Small intestine (tissue), 7 donors: ENCODE measurements at regions not wholly inside any gene's neighbourhood (a gene's known extent, or its start where the extent isn't known, plus 50 kb on each side); places are given as distances from the start of the nearest gene placed in this dataset.
"Not testable (repeated sequence)": the region's sequence is repeated elsewhere in the genome, so short reads cannot be mapped to it uniquely, and the experiment has no call there.

Source experiments
- DNase-seq, 2 donors: peaks; one replicate each; pipeline versions ENCODE4 v3.0.0 to v3.0.0-alpha.2; 2013
- FAIRE-seq: peaks from 2 replicates; lab custom pipeline; 2012; peaks lifted over from hg19 to GRCh38; lab: Jason Lieb, UNC
- H3K27ac ChIP-seq, 3 donors: one replicate each; pipeline ENCODE4 v1.5.1; 2013; ENCODE audit warnings: low read length in 2 of 3, mild to moderate bottlenecking in 2 of 3, control low read depth in 1 of 3, inconsistent platforms in 1 of 3, low read depth in 1 of 3, moderate library complexity in 1 of 3
- H3K27me3 ChIP-seq, 3 donors: one replicate each; pipeline ENCODE4 v1.6.1; 2013; ENCODE audit warnings: low read length in 3 of 3, inconsistent platforms in 1 of 3; ENCODE audit not compliant: control insufficient read depth in 3 of 3, insufficient read depth in 3 of 3
- H3K36me3 ChIP-seq, 3 donors: one replicate each; pipeline ENCODE4 v1.6.1; 2013; ENCODE audit warnings: low read length in 3 of 3, inconsistent platforms in 1 of 3, low read depth in 1 of 3, mild to moderate bottlenecking in 1 of 3, moderate library complexity in 1 of 3; ENCODE audit not compliant: control insufficient read depth in 3 of 3, insufficient read depth in 2 of 3
- H3K4me1 ChIP-seq, 3 donors: one replicate each; pipeline ENCODE4 v1.6.1; 2013; ENCODE audit warnings: low read length in 2 of 3, inconsistent platforms in 1 of 3, low read depth in 1 of 3, mild to moderate bottlenecking in 1 of 3, moderate library complexity in 1 of 3; ENCODE audit not compliant: control insufficient read depth in 3 of 3, insufficient read depth in 2 of 3
- H3K4me3 ChIP-seq, 3 donors: one replicate each; pipeline ENCODE4 v1.5.1; 2013; ENCODE audit warnings: low read length in 3 of 3, control low read depth in 1 of 3, inconsistent platforms in 1 of 3, low read depth in 1 of 3, mild to moderate bottlenecking in 1 of 3, moderate library complexity in 1 of 3
- H3K9me3 ChIP-seq, 2 donors: one replicate each; pipeline ENCODE4 v1.6.1; 2013; ENCODE audit warnings: low read depth in 1 of 2, low read length in 1 of 2; ENCODE audit not compliant: control insufficient read depth in 2 of 2, insufficient read depth in 1 of 2
- WGBS, 3 donors: extraction: QIAGEN DNeasy Blood & Tissue Kit; methylation state at CpG; one replicate each; pipeline ENCODE4 v1.1.7; 2013; 5-methylcytosine and 5-hydroxymethylcytosine counted together
- donor health status: healthy with polysubstance abuse.
- donor health status: control.
- donor health status: control.
- donor health status: Bipolar disorder and iron deficiency.
- donor health status: healthy.

DNA sequence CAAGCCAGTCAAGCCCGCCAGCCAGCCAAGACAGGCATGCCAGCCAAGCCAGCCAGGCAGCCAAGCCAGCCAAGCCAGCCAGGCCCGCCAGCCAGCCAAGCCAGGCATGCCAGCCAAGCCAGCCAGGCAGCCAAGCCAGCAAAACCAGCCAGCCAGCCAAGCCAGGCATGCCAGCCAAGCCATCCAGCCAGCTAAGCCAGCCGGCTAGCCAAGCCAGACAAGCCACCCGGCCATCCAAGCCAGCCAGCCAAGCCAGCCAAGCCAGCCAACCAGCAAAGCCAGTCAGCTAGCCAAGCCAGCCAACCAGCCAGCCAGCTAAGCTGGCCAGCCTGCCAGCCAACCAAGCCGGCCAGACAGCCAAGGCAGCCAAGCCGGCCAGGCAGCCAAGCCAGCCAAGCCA, 330.7 kb upstream of the PLGLB2 start:
- DNase-seq, H3K36me3 ChIP-seq, H3K9me3 ChIP-seq, H3K27me3 ChIP-seq, H3K4me1 ChIP-seq, H3K27ac ChIP-seq, FAIRE-seq, H3K4me3 ChIP-seq: not testable (repeated sequence)
- WGBS, 3 donors, result 84 to 88% (median 86%) methylated on average over 2 to 4 of the region's 6 CpGs

DNA sequence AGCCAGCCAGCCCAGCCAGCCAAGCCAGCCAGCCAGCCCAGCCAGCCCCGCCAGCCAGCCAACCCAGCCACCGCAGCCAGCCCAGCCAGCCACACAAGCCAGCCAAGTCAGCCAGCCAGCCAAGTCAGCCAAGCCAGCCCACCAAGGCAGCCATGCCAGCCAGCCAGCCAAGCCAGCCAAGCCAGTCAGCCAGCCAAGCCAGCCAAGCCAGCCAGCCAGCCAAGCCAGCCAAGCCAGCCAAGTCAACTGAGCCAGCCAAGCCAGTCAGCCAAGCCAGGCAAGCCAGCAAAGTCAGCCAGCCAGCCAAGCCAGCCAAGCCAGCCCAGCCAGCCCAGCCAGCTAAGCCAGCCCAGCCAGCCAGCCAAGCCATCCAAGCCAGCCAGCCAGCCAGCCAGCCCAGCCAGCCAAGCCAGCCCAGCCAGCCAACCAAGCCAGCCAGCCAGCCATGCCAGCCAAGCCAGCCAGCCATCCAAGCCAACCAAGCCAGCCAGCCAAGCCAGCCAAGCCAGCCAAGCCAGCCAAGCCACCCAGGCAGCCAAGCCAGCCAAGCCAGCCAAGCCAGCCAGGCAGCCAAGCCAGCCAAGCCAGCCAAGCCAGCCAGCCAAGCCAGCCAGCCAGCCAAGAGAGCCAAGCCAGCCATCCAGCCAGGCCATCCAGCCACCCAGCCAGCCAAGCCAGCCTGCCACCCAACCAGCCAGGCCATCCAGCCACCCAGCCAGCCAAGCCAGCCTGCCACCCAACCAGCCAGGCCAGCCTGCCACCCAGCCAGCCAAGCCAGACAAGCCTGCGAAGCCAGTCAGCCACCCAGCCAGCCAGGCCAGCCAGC, 329.9 kb upstream of the PLGLB2 start:
- not testable (repeated sequence) for H3K27me3 ChIP-seq, H3K27ac ChIP-seq, H3K4me1 ChIP-seq, H3K9me3 ChIP-seq, DNase-seq, H3K4me3 ChIP-seq, FAIRE-seq, H3K36me3 ChIP-seq
- 83 to 96% (median 88%) methylated on average over 1 to 3 of the region's 3 CpGs for WGBS, 3 donors

DNA sequence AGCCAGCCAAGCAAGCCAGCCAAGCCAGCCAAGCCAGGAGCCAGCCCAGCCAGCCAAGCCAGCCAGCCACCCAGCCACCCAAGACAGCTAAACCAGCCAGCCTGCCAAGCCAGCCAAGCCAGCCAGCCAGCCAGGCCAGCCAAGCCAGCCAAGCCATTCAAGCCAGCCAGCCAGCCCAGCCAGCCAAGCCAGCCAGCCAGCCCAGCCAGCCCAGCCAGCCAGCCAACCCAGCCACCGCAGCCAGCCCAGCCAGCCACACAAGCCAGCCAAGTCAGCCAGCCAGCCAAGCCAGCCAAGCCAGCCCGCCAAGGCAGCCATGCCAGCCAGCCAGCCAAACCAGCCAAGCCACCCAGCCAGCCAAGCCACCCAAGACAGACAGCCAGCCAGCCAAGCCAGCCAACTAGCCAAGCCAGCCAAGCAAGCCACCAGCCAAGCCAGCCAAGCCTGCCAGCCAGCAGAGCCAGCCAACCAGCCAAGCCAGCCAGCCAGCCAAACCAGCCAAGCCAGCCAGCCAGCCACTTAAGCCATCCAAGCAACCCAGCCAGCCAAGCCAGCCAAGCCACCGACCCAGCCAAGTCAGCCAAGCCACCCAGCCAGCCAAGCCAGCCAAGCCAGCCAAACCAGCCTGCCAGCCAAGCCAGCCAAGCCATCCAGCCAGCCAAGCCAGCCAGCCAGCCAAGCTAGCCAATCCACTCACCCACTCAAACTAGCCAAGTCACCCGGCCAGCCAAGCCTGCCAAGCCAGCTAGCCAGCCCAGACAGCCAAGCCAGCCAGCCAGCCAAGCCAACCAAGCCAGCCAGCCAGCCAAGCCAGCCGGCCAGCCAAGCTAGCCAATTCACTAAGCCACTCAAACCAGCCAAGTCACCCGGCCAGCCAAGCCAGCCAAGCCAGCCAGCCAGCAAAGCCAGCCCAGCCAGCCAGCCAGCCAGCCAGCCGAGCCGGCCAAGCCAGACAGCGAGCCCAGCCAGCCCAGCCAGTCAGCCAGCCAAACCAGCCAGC, 328.8 kb upstream of the PLGLB2 start:
- H3K27me3 ChIP-seq, H3K36me3 ChIP-seq, FAIRE-seq, H3K9me3 ChIP-seq, DNase-seq, H3K27ac ChIP-seq, H3K4me1 ChIP-seq, H3K4me3 ChIP-seq: not testable (repeated sequence)
- 82 to 86% (median 86%) methylated on average over 5 of the region's 9 CpGs for WGBS, 3 donors

DNA sequence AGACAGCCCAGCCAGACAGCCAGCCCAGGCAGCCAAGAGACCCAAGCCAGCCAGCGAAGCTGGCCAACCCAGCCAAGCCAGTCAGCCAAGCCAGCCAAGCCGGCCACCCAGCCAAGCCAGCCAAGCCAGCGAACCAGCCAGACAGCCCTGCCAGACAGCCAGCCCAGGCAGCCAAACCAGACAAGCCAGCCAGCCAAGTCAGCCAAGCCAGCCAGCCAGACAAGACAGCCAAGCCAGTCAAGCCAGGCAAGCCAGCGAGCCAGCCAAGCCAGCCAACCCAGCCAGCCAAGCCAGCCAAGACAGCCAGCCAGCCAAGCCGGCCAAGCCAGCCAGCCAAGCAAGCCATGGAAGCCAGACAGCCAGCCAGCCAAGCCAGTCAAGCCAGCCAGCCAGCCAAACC, 327.9 kb upstream of the PLGLB2 start:
- DNase-seq, H3K27ac ChIP-seq, H3K36me3 ChIP-seq, H3K4me3 ChIP-seq, FAIRE-seq, H3K9me3 ChIP-seq, H3K27me3 ChIP-seq, H3K4me1 ChIP-seq: not testable (repeated sequence)
- 67 to 81% (median 75%) methylated on average over 1 to 2 of the region's 5 CpGs for WGBS, 3 donors

DNA sequence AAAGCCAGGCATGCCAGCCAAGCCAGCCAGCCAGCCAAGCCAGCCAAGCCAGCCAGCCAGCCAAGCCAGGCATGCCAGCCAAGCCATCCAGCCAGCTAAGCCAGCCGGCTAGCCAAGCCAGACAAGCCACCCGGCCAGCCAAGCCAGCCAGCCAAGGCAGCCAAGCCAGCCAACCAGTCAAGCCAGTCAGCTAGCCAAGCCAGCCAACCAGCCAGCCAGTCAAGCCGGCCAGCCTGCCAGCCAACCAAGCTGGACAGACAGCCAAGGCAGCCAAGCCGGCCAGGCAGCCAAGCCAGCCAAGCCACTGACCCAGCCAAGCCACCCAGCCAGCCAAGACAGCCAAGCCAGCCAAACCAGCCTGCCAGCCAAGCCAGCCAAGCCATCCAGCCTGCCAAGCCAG, 326.9 kb upstream of the PLGLB2 start:
- not testable (repeated sequence) for H3K4me1 ChIP-seq, H3K27ac ChIP-seq, H3K9me3 ChIP-seq, DNase-seq, H3K27me3 ChIP-seq, H3K4me3 ChIP-seq, FAIRE-seq, H3K36me3 ChIP-seq
- 95 to 100% (median 96%) methylated on average over 3 to 4 of the region's 4 CpGs for WGBS, 3 donors

DNA sequence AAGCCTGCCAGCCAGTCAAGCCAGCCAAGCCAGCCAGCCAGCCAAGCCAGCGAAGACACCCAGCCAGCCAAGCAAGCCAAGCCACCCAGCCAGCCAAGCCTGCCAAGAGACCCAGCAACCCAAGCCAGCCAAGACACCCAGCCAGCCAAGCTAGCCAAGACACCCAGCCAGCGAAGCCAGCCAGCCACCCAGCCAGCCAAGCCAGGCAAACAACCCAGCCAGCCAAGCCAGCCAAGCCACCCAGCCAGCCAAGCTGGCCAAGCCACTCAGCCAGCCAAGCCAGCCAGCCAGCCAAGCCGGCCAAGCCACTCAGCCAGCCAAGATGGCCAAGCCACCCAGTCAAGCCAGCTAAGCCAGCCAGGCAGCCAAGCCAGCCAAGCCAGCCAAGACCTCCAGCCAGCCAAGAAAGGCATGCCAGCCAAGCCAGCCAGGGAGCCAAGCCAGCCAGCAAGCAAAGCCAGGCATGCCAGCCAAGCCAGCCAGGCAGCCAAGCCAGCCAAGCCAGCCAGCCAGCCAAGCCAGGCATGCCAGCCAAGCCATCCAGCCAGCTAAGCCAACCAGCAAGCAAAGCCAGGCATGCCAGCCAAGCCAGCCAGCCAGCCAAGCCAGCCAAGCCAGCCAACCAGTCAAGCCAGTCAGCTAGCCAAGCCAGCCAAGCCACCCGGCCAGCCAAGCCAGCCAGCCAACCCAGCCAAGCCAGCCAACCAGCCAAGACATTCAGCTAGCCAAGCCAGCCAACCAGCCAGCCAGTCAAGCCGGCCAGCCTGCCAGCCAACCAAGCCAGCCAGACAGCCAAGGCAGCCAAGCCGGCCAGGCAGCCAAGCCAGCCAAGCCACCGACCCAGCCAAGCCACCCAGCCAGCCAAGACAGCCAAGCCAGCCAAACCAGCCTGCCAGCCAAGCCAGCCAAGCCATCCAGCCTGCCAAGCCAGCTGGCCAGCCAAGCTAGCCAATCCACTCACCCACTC, 323.8 kb upstream of the PLGLB2 start:
- H3K27me3 ChIP-seq, H3K36me3 ChIP-seq, FAIRE-seq, H3K9me3 ChIP-seq, DNase-seq, H3K4me3 ChIP-seq, H3K27ac ChIP-seq, H3K4me1 ChIP-seq: not testable (repeated sequence)
- WGBS, 3 donors, result 79 to 88% (median 83%) methylated on average over 5 to 6 of the region's 7 CpGs

DNA sequence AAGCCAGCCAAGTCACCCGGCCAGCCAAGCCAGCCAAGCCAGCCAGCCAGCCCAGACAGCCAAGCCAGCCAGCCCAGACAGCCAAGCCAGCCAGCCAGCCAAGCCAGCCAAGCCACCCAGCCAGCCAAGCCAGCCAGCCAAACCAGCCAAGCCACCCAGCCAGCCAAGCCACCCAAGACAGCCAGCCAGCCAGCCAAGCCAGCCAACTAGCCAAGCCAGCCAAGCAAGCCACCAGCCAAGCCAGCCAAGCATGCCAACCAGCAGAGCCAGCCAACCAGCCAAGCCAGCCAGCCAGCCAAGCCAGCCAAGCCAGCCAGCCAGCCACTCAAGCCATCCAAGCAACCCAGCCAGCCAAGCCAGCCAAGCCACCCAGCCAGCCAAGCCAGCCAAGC, 323.1 kb upstream of the PLGLB2 start:
- not testable (repeated sequence) for FAIRE-seq, H3K9me3 ChIP-seq, H3K27me3 ChIP-seq, H3K27ac ChIP-seq, DNase-seq, H3K4me1 ChIP-seq, H3K4me3 ChIP-seq, H3K36me3 ChIP-seq
- WGBS, 3 donors, result no CpG with 5 or more reads among the region's 1 CpG

DNA sequence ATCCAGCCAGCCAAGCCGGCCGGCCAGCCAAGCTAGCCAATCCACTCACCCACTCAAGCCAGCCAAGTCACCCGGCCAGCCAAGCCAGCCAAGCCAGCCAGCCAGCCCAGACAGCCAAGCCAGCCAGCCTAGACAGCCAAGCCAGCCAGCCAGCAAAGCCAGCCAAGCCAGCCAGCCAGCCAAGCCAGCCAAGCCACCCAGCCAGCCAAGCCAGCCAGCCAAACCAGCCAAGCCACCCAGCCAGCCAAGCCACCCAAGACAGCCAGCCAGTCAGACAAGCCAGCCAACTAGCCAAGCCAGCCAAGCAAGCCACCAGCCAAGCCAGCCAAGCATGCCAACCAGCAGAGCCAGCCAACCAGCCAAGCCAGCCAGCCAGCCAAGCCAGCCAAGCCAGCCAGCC, 322.7 kb upstream of the PLGLB2 start:
- not testable (repeated sequence) for H3K4me1 ChIP-seq, H3K27ac ChIP-seq, H3K4me3 ChIP-seq, FAIRE-seq, H3K9me3 ChIP-seq, DNase-seq, H3K27me3 ChIP-seq, H3K36me3 ChIP-seq
- 69 to 86% (median 81%) methylated on average over 3 of the region's 3 CpGs for WGBS, 3 donors
